Mesendoderm (in vitro differentiated cells): ENCODE measurements at regions not wholly inside any gene's neighbourhood (a gene's known extent, or its start where the extent isn't known, plus 50 kb on each side); places are given as distances from the start of the nearest gene placed in this dataset.
A peak's percentile ranks its signal among the peaks of the same experiment; 100 is the strongest.

ENCODE experiments used
- DNase-seq: peaks from one replicate; pipeline ENCODE4 v3.0.0; 2013
- H2AK5ac ChIP-seq: 2 replicates; pipeline ENCODE4 v1.6.1; 2013; ENCODE audit warnings: low read length, inconsistent platforms
- H2BK120ac ChIP-seq: 2 replicates; pipeline ENCODE4 v1.6.1; 2013; ENCODE audit warnings: low read depth, mild to moderate bottlenecking, low read length, moderate library complexity, mixed read lengths
- H2BK15ac ChIP-seq: replicated peaks from 2 replicates; pipeline ENCODE4 v1.6.1; 2013; ENCODE audit warnings: low read depth, mild to moderate bottlenecking, moderate library complexity
- H2BK5ac ChIP-seq: 2 replicates; pipeline ENCODE4 v1.6.1; 2013; ENCODE audit warnings: low read length, inconsistent platforms
- H3K18ac ChIP-seq: 2 replicates; pipeline ENCODE4 v1.6.1; 2013; ENCODE audit warnings: mild to moderate bottlenecking, low read length, mixed read lengths
- H3K23ac ChIP-seq: one replicate; pipeline ENCODE4 v1.6.1; 2013; ENCODE audit warnings: low read length
- H3K27ac ChIP-seq: 2 replicates; pipeline ENCODE4 v1.5.1; 2013; ENCODE audit warnings: low read depth, mild to moderate bottlenecking, inconsistent platforms, low read length, moderate library complexity
- H3K27me3 ChIP-seq: 2 replicates; pipeline ENCODE4 v1.6.1; 2013; ENCODE audit warnings: low read length, control low read depth, mild to moderate bottlenecking, inconsistent platforms; ENCODE audit not compliant: insufficient read depth, poor library complexity
- H3K36me3 ChIP-seq: 2 replicates; pipeline ENCODE4 v1.6.1; 2013; ENCODE audit warnings: low read length, inconsistent platforms; ENCODE audit not compliant: control insufficient read depth, insufficient read depth
- H3K4ac ChIP-seq: one replicate; pipeline ENCODE4 v1.6.1; 2013; ENCODE audit warnings: low read depth, mild to moderate bottlenecking, low read length, moderate library complexity
- H3K4me1 ChIP-seq: 2 replicates; pipeline ENCODE4 v1.6.1; 2013; ENCODE audit warnings: low read depth, low read length, inconsistent platforms; ENCODE audit not compliant: control insufficient read depth
- H3K4me2 ChIP-seq: 2 replicates; pipeline ENCODE4 v1.6.1; 2013; ENCODE audit warnings: low read length
- H3K4me3 ChIP-seq: 2 replicates; pipeline ENCODE4 v1.5.1; 2013; ENCODE audit warnings: mild to moderate bottlenecking, low read length
- H3K56ac ChIP-seq: one replicate; pipeline ENCODE4 v1.6.1; 2013; ENCODE audit warnings: low read length
- H3K79me1 ChIP-seq: 2 replicates; pipeline ENCODE4 v1.6.1; 2013; ENCODE audit warnings: low read length, inconsistent platforms
- H3K79me2 ChIP-seq: 2 replicates; pipeline ENCODE4 v1.6.1; 2013; ENCODE audit warnings: mild to moderate bottlenecking, low read length; ENCODE audit not compliant: control insufficient read depth, insufficient read depth
- H3K9ac ChIP-seq: 2 replicates; pipeline ENCODE4 v1.6.1; 2013; ENCODE audit warnings: low read length, inconsistent platforms
- H4K5ac ChIP-seq: one replicate; pipeline ENCODE4 v1.6.1; 2013; ENCODE audit warnings: low read length
- H4K8ac ChIP-seq: one replicate; pipeline ENCODE4 v1.6.1; 2013; ENCODE audit warnings: low read depth, mild to moderate bottlenecking, control low read depth, low read length, moderate library complexity
- WGBS: extraction: QIAGEN DNeasy Blood & Tissue Kit; methylation state at CpG from one replicate; pipeline ENCODE4 v1.1.7; 2013; ENCODE audit warnings: low lambda C conversion rate, missing lambda C conversion rate; ENCODE audit not compliant: insufficient coverage; ENCODE audit errors: extremely low coverage; 5-methylcytosine and 5-hydroxymethylcytosine counted together

DNA sequence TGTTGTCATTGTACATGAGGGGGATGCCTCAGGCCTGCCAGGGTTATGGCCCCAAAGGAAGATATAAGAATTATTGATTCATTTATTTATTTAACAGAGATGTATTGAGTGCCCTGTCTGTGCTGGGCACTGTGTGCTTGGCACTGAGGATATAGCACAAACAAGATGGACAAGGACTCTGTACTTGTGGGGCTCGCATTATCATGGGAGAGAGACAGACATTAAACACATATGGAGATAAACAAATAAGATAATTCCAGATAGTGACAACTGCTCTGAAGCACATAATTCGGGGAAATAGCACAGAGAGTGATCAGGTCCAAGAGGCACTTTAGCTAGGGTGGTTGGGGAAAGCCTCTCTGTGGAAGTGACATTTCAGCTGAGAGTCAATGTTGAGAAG lies 119.8 kb upstream of the ARHGAP20 start:
- no peak overlapping the region for H3K4ac ChIP-seq
- DNase-seq: no peak
- no peak overlapping the region for H3K56ac ChIP-seq
- no peaks in the 10 kb centered on the region for H3K79me2 ChIP-seq
- H2AK5ac ChIP-seq: no peak overlapping the region
- H3K23ac ChIP-seq: no peak overlapping the region
- no CpG with 5 or more reads among the region's 2 CpGs for WGBS
- no peak overlapping the region for H2BK15ac ChIP-seq
- no peak overlapping the region for H3K4me3 ChIP-seq
- H3K4me2 ChIP-seq: no peak overlapping the region
- H3K27ac ChIP-seq: no peak overlapping the region
- H4K8ac ChIP-seq: no peak overlapping the region
- H3K36me3 ChIP-seq: no peaks in the 10 kb centered on the region
- no peaks in the 10 kb centered on the region for H3K27me3 ChIP-seq
- H2BK120ac ChIP-seq: no peak overlapping the region
- no peaks in the 10 kb centered on the region for H3K79me1 ChIP-seq
- H4K5ac ChIP-seq: no peak overlapping the region
- no peaks in the 10 kb centered on the region for H3K4me1 ChIP-seq
- H2BK5ac ChIP-seq: no peak overlapping the region
- H3K9ac ChIP-seq: no peak overlapping the region
- no peak overlapping the region for H3K18ac ChIP-seq

DNA sequence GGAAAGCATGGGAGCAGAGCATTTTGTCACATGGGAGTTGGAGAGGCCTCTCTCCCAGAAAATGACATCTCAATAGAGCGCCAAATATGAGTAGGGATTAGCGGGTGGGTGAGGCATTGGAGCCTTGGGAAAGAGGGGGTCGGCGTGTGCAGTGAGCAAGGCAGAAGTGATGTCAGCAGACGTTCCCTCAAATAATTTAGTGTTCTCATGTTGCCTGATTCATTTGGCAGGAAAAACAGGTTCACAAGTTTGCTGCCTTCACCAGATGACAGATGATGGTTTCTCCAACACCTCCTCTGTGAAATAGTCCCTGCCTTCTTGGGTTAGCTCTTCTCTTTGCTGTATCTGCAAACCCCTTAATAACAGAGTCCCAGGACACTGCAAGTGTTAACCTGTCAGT lies 118.5 kb upstream of the ARHGAP20 start:
- no peak overlapping the region for H3K4me3 ChIP-seq

GRCh38 chr11:110830344-110830743 lies 118.1 kb upstream of the ARHGAP20 start:
- no peak overlapping the region for H3K56ac ChIP-seq
- no peaks in the 10 kb centered on the region for H3K79me2 ChIP-seq
- no CpG with 5 or more reads among the region's 7 CpGs for WGBS
- H4K8ac ChIP-seq: no peak overlapping the region
- no peak overlapping the region for H2BK5ac ChIP-seq
- no peak overlapping the region for H3K18ac ChIP-seq
- H2BK120ac ChIP-seq: no peak overlapping the region
- H2BK15ac ChIP-seq: no peak overlapping the region
- H3K36me3 ChIP-seq: no peaks in the 10 kb centered on the region
- no peak overlapping the region for H3K23ac ChIP-seq
- H4K5ac ChIP-seq: no peak overlapping the region
- no peaks in the 10 kb centered on the region for H3K79me1 ChIP-seq
- H3K27me3 ChIP-seq: no peaks in the 10 kb centered on the region
- DNase-seq: peak; percentile 85
- no peaks in the 10 kb centered on the region for H3K4me1 ChIP-seq
- H3K4ac ChIP-seq: no peak overlapping the region
- no peak overlapping the region for H3K27ac ChIP-seq
- no peak overlapping the region for H3K9ac ChIP-seq
- no peak overlapping the region for H3K4me3 ChIP-seq
- H2AK5ac ChIP-seq: no peak overlapping the region
- H3K4me2 ChIP-seq: no peak overlapping the region

More for the DNA sequence above, 118.5 kb upstream of the ARHGAP20 start:
- H3K4me1 ChIP-seq: no peaks in the 10 kb centered on the region
- H3K27me3 ChIP-seq: no peaks in the 10 kb centered on the region
- H2BK5ac ChIP-seq: no peak overlapping the region
- H4K5ac ChIP-seq: no peak overlapping the region
- H2AK5ac ChIP-seq: no peak overlapping the region
- H2BK120ac ChIP-seq: no peak overlapping the region
- H3K9ac ChIP-seq: no peak overlapping the region
- no peak overlapping the region for H2BK15ac ChIP-seq
- no peak overlapping the region for H3K27ac ChIP-seq
- H3K36me3 ChIP-seq: no peaks in the 10 kb centered on the region
- no peak for DNase-seq
- no peak overlapping the region for H3K56ac ChIP-seq
- H4K8ac ChIP-seq: no peak overlapping the region
- no peak overlapping the region for H3K18ac ChIP-seq
- H3K79me2 ChIP-seq: no peaks in the 10 kb centered on the region
- no peak overlapping the region for H3K23ac ChIP-seq
- WGBS: no CpG with 5 or more reads among the region's 5 CpGs
- no peak overlapping the region for H3K4me2 ChIP-seq
- no peaks in the 10 kb centered on the region for H3K79me1 ChIP-seq
- H3K4ac ChIP-seq: no peak overlapping the region

DNA sequence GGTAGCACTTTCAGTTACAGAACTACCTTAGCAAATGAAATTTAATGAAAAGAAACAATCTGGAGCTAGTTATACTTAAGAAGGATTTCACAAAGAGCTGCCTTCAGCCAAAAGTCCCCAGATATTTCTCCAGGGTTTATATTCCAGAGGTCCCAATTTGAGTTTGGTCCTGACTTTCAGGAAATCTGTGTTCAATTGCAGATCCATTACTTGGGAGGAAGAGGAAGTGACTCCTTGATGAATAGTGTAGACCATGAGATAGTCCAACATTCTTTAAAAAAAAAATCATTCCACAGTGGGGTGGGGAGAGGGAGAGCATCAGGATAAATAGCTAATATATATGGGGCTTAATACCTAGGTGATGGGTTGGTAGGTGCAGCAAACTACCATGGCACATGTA lies 117.6 kb upstream of the ARHGAP20 start:
- H3K79me1 ChIP-seq: no peaks in the 10 kb centered on the region
- no peak for DNase-seq
- no peak overlapping the region for H4K8ac ChIP-seq
- no peaks in the 10 kb centered on the region for H3K4me1 ChIP-seq
- no peak overlapping the region for H2BK15ac ChIP-seq
- no peaks in the 10 kb centered on the region for H3K36me3 ChIP-seq
- no peak overlapping the region for H2AK5ac ChIP-seq
- H3K56ac ChIP-seq: no peak overlapping the region
- no peak overlapping the region for H2BK5ac ChIP-seq
- no peak overlapping the region for H3K4me2 ChIP-seq
- no peak overlapping the region for H3K23ac ChIP-seq
- H3K4ac ChIP-seq: peak overlapping the region; percentile 45
- H3K4me3 ChIP-seq: no peak overlapping the region
- H3K9ac ChIP-seq: no peak overlapping the region
- H3K18ac ChIP-seq: no peak overlapping the region
- no peak overlapping the region for H3K27ac ChIP-seq
- H3K27me3 ChIP-seq: no peaks in the 10 kb centered on the region
- H3K79me2 ChIP-seq: no peaks in the 10 kb centered on the region
- H2BK120ac ChIP-seq: no peak overlapping the region
- H4K5ac ChIP-seq: no peak overlapping the region

- Histone ChIP-seq H4K8ac (no peak overlapping the region), H3K4ac (no peak overlapping the region), H3K9ac (no peak overlapping the region), H3K56ac (no peak overlapping the region), H3K79me2 (no peaks in the 10 kb centered on the region), H3K36me3 (no peaks in the 10 kb centered on the region), H3K4me1 (no peaks in the 10 kb centered on the region), H3K4me3 (no peak overlapping the region), H3K18ac (no peak overlapping the region), H2AK5ac (no peak overlapping the region), H3K27me3 (no peaks in the 10 kb centered on the region), H2BK120ac (no peak overlapping the region), H3K4me2 (no peak overlapping the region), H4K5ac (no peak overlapping the region), H2BK5ac (no peak overlapping the region), H2BK15ac (no peak overlapping the region), H3K23ac (no peak overlapping the region), H3K79me1 (no peaks in the 10 kb centered on the region), H3K27ac (no peak overlapping the region)
- no CpG with 5 or more reads among the region's 1 CpG for WGBS
- no peak for DNase-seq
These were observed 115.8 kb upstream of the ARHGAP20 start for GRCh38 chr11:110828086-110828485.

GRCh38 chr11:110827276-110827675 lies 115.0 kb upstream of the ARHGAP20 start:
- no peak overlapping the region for H2AK5ac ChIP-seq
- H3K18ac ChIP-seq: no peak overlapping the region
- no peak overlapping the region for H3K9ac ChIP-seq
- no peak overlapping the region for H2BK5ac ChIP-seq
- H2BK15ac ChIP-seq: no peak overlapping the region
- no peak overlapping the region for H3K27ac ChIP-seq
- H3K23ac ChIP-seq: no peak overlapping the region
- no peak overlapping the region for H3K56ac ChIP-seq
- no peak overlapping the region for H3K4me3 ChIP-seq
- H3K79me1 ChIP-seq: no peaks in the 10 kb centered on the region
- no peak overlapping the region for H4K8ac ChIP-seq
- DNase-seq: peak; percentile 17
- H3K4ac ChIP-seq: no peak overlapping the region
- no CpG with 5 or more reads among the region's 1 CpG for WGBS
- no peak overlapping the region for H4K5ac ChIP-seq
- no peaks in the 10 kb centered on the region for H3K27me3 ChIP-seq
- no peaks in the 10 kb centered on the region for H3K4me1 ChIP-seq
- H3K36me3 ChIP-seq: no peaks in the 10 kb centered on the region
- no peaks in the 10 kb centered on the region for H3K79me2 ChIP-seq
- H2BK120ac ChIP-seq: no peak overlapping the region
- no peak overlapping the region for H3K4me2 ChIP-seq
